Vagina (tissue), 2 donors: ENCODE measurements at regions not wholly inside any gene's neighbourhood (a gene's known extent, or its start where the extent isn't known, plus 50 kb on each side); places are given as distances from the start of the nearest gene placed in this dataset.

Experiments
- DNase-seq, 2 donors: peaks; one replicate each; pipeline ENCODE4 v3.0.0-alpha.2; 2017; ENCODE audit errors: extremely low spot score in 2 of 2
- H3K27ac ChIP-seq: fragments of 200-600 bp; sonication (generic); one replicate; pipeline ENCODE4 v1.5.1; 2019
- H3K27me3 ChIP-seq: fragments of 200-600 bp; sonication (generic); one replicate; pipeline ENCODE4 v1.5.1; 2019
- H3K36me3 ChIP-seq, 2 donors: fragments of 200-600 bp; sonication (generic); one replicate each; pipeline ENCODE4 v1.5.1; 2017 to 2019
- H3K4me1 ChIP-seq: fragments of 200-600 bp; sonication (generic); one replicate; pipeline ENCODE4 v1.5.1; 2019
- H3K4me3 ChIP-seq, 2 donors: fragments of 200-600 bp; sonication (generic); 1 replicate in 1 of 2; 2 replicates in 1 of 2; pipeline ENCODE4 v1.5.1; 2016 to 2019
- H3K9me3 ChIP-seq: fragments of 200-600 bp; sonication (generic); one replicate; pipeline ENCODE4 v1.5.1; 2019
- CTCF ChIP-seq, 3 experiments: fragments of 450-650 bp in 2 of 3; fragments of 200-600 bp in 1 of 3; sonication (generic) in 1 of 3; IDR thresholded peaks; one replicate each; pipeline ENCODE4 v1.5.1; 2017 to 2019; ENCODE audit warnings: antibody characterized with exemption in 3 of 3, mild to moderate bottlenecking in 2 of 3, moderate library complexity in 2 of 3
- POLR2A ChIP-seq, 2 donors: fragments of 450-650 bp; IDR thresholded peaks; one replicate each; pipeline ENCODE4 v1.6.1; 2017; ENCODE audit warnings: antibody characterized with exemption in 2 of 2, mild to moderate bottlenecking in 2 of 2, moderate library complexity in 2 of 2
- POLR2AphosphoS5 ChIP-seq, 2 donors: sonication (generic); formaldehyde crosslinking; IDR thresholded peaks; one replicate each; pipeline ENCODE4 v1.9.0; 2017; ENCODE audit warnings: antibody characterized with exemption in 2 of 2, mild to moderate bottlenecking in 2 of 2, low read depth in 1 of 2; ENCODE audit not compliant: insufficient read depth in 1 of 2
- intact Hi-C: fragments of 100-400 bp; cut with DNase I; formaldehyde crosslinking; loops from one replicate; pipeline ENCODE4 v1.15.1; 2023

DNA sequence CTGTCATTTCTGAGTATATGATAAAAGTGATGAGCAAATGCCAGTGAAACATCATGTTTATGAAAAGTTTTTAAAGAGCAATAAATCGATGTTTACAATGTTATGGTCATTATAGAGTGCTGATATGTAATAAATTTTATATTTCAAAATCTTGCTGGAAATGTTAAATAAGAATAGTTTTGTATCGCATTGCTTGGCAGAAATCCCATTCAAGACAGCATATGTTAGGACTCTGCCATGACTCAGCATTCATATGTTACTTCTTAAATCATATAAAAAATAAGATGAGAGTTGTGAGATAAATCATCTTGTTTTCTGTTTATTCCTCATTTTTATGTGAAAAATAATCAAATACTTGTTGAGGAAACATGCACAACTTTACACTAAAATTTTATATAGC lies 949.9 kb upstream of the NRXN1 start:
- no peak for DNase-seq
- H3K9me3 ChIP-seq = no peaks in the 10 kb centered on the region
- no peaks in the 10 kb centered on the region for H3K4me1 ChIP-seq
- H3K36me3 ChIP-seq = no peaks in the 10 kb centered on the region
- no peak overlapping the region for H3K4me3 ChIP-seq
- TF ChIP-seq POLR2AphosphoS5 (IDR thresholded peaks at IDR 0.05; ENCODE audit: insufficient read depth in 1 of 2, low read depth in 1 of 2) = no peak
- TF ChIP-seq POLR2A (IDR thresholded peaks at IDR 0.05) = no peak
- TF ChIP-seq CTCF (IDR thresholded peaks at IDR 0.05) = no peak
- intact Hi-C loops = no loop called here
- H3K27ac ChIP-seq = no peak overlapping the region
- no peaks in the 10 kb centered on the region for H3K27me3 ChIP-seq

- Histone ChIP-seq H3K27me3 (no peaks in the 10 kb centered on the region), H3K4me3 (no peak overlapping the region), H3K4me1 (no peaks in the 10 kb centered on the region), H3K9me3 (no peaks in the 10 kb centered on the region), H3K27ac (no peak overlapping the region), H3K36me3 (no peaks in the 10 kb centered on the region)
- no peak for DNase-seq
- intact Hi-C loops = no loop called here
- TF ChIP-seq CTCF (IDR thresholded peaks at IDR 0.05) (no peak), POLR2A (IDR thresholded peaks at IDR 0.05) (no peak)
Measured at GRCh38 chr2:51976623-51977022, 944.7 kb upstream of the NRXN1 start.

DNA sequence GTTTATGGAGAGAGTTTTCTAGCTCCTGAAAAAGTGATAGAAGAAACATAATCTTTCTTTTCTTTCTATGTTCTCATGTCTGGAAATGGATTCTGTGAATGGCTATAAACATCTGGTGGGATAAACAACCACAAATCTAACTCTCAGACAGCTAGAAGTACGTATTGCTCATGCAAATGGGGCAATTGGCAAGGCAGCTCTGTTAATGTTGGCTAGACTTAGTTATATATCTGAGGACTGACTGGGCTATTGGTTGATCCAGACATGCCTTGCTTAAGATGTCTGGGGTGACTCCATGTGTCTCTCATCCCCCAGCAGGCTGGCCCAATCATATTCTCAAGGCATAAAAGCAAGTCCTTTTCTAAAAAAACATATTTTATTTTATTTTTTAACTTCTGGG lies 939.2 kb upstream of the NRXN1 start:
- no peak overlapping the region for H3K4me3 ChIP-seq
- H3K36me3 ChIP-seq = no peaks in the 10 kb centered on the region
- H3K4me1 ChIP-seq = no peaks in the 10 kb centered on the region
- TF ChIP-seq POLR2AphosphoS5 (IDR thresholded peaks at IDR 0.05; ENCODE audit: insufficient read depth in 1 of 2, low read depth in 1 of 2) (no peak), POLR2A (IDR thresholded peaks at IDR 0.05) (no peak), CTCF (IDR thresholded peaks at IDR 0.05) (no peak)
- no peaks in the 10 kb centered on the region for H3K9me3 ChIP-seq
- intact Hi-C loops = no loop called here
- no peak overlapping the region for H3K27ac ChIP-seq
- DNase-seq = no peak
- H3K27me3 ChIP-seq = no peaks in the 10 kb centered on the region

DNA sequence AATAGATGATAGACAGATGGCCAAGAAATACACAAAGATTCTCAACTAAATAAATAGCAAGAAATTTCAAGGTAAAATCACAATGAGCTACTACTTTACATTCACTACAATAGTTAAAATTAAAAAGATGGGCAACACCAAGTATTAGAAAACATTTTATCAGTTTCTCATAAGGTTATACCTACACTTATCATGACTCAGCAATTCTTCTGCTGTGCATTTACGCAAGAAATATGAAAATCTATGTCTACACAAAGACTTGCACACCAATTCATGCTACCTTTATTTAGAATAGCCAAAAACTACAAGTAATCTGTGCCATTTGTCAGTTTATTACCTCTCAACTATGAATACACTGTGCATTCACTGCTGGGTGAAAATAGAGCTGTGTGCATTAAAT lies 937.4 kb upstream of the NRXN1 start:
- Histone ChIP-seq H3K36me3 (no peaks in the 10 kb centered on the region), H3K4me3 (no peak overlapping the region), H3K9me3 (no peaks in the 10 kb centered on the region), H3K27me3 (no peaks in the 10 kb centered on the region), H3K4me1 (no peaks in the 10 kb centered on the region), H3K27ac (no peak overlapping the region)
- DNase-seq = no peak
- TF ChIP-seq POLR2A (IDR thresholded peaks at IDR 0.05) (no peak), CTCF (IDR thresholded peaks at IDR 0.05) (no peak), POLR2AphosphoS5 (IDR thresholded peaks at IDR 0.05; ENCODE audit: insufficient read depth in 1 of 2, low read depth in 1 of 2) (no peak)
- intact Hi-C loops = no loop called here

DNA sequence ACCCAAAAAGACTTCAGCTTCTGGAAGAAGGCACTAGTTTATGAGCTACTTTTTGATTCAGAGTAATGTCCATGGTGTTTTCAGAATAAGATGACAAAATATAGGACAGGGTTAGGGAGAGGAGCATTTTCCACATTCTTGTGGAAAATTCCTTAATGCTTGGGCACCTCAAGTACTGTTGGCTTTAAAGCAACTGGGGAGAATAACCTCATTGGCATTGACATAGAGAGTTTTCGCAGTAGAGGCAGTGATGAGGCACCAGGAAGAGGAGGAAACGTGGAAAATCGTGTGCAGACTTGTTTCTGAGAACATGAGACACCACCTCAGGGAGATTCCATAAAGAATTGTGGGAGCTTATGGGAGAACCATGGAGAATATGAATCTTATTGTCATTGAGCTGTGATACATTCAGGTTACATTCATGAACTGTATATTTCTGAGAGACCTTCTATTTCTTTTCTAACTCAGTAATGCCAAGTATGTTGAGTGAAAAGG lies 929.0 kb upstream of the NRXN1 start:
- H3K36me3 ChIP-seq = no peaks in the 10 kb centered on the region
- H3K4me3 ChIP-seq = no peak overlapping the region
- TF ChIP-seq CTCF (IDR thresholded peaks at IDR 0.05) (no peak), POLR2A (IDR thresholded peaks at IDR 0.05) (no peak), POLR2AphosphoS5 (IDR thresholded peaks at IDR 0.05; ENCODE audit: insufficient read depth in 1 of 2, low read depth in 1 of 2) (no peak)
- no peak for DNase-seq
- intact Hi-C loops = no loop called here
- H3K9me3 ChIP-seq = no peaks in the 10 kb centered on the region
- H3K27me3 ChIP-seq = no peaks in the 10 kb centered on the region
- no peak overlapping the region for H3K27ac ChIP-seq
- no peaks in the 10 kb centered on the region for H3K4me1 ChIP-seq
